ENCODE measurements at regions not wholly inside any gene's neighbourhood (a gene's known extent, or its start where the extent isn't known, plus 50 kb on each side); places are given as distances from the start of the nearest gene placed in this dataset.
A peak's percentile ranks its signal among the peaks of the same experiment; 100 is the strongest.

GRCh38 chr14:28603606-28604005 lies 163.0 kb upstream of the FOXG1 start:
- no peak for DNase-seq (ENCODE audit: low read depth)
- FAIRE-seq = no peak
- Histone ChIP-seq H3K36me3 (ENCODE audit: control insufficient read depth, insufficient read depth, low read length) (no peaks in the 10 kb centered on the region), H3K4me3 (ENCODE audit: low read depth, low read length) (no peak overlapping the region), H3K27me3 (ENCODE audit: control insufficient read depth, insufficient read depth, low read length) (no peaks in the 10 kb centered on the region)
- TF ChIP-seq CTCF (IDR thresholded peaks at IDR 0.05; ENCODE audit: insufficient read depth, low read length, severe bottlenecking) = no peak

GRCh38 chr14:28607661-28608060 lies 158.9 kb upstream of the FOXG1 start:
- FAIRE-seq (no peak), DNase-seq (ENCODE audit: low read depth) (no peak)
- Histone ChIP-seq H3K27me3 (ENCODE audit: control insufficient read depth, insufficient read depth, low read length) (no peaks in the 10 kb centered on the region), H3K36me3 (ENCODE audit: control insufficient read depth, insufficient read depth, low read length) (no peaks in the 10 kb centered on the region), H3K4me3 (ENCODE audit: low read depth, low read length) (no peak overlapping the region)
- TF ChIP-seq CTCF (IDR thresholded peaks at IDR 0.05; ENCODE audit: insufficient read depth, low read length, severe bottlenecking) = no peak

GRCh38 chr14:28608443-28608842 lies 158.1 kb upstream of the FOXG1 start:
- no peak for TF ChIP-seq CTCF (IDR thresholded peaks at IDR 0.05; ENCODE audit: insufficient read depth, low read length, severe bottlenecking)
- no peak for DNase-seq (ENCODE audit: low read depth)
- H3K27me3 ChIP-seq (ENCODE audit: control insufficient read depth, insufficient read depth, low read length) = no peaks in the 10 kb centered on the region
- H3K36me3 ChIP-seq (ENCODE audit: control insufficient read depth, insufficient read depth, low read length) = no peaks in the 10 kb centered on the region
- no peak for FAIRE-seq
- no peak overlapping the region for H3K4me3 ChIP-seq (ENCODE audit: low read depth, low read length)

GRCh38 chr14:28608851-28609828 lies 157.4 kb upstream of the FOXG1 start:
- Histone ChIP-seq H3K36me3 (ENCODE audit: control insufficient read depth, insufficient read depth, low read length) (no peaks in the 10 kb centered on the region), H3K4me3 (ENCODE audit: low read depth, low read length) (no peak overlapping the region), H3K27me3 (ENCODE audit: control insufficient read depth, insufficient read depth, low read length) (no peaks in the 10 kb centered on the region)
- peak; percentile 77 for TF ChIP-seq CTCF (IDR thresholded peaks at IDR 0.05; ENCODE audit: insufficient read depth, low read length, severe bottlenecking)
- FAIRE-seq (no peak), DNase-seq (ENCODE audit: low read depth) (peak; percentile 47)

GRCh38 chr14:28612414-28612813 lies 154.2 kb upstream of the FOXG1 start:
- TF ChIP-seq CTCF (IDR thresholded peaks at IDR 0.05; ENCODE audit: insufficient read depth, low read length, severe bottlenecking) = no peak
- FAIRE-seq = no peak

More at GRCh38 chr14:28612414-28612813, 154.2 kb upstream of the FOXG1 start:
- Histone ChIP-seq H3K27me3 (ENCODE audit: control insufficient read depth, insufficient read depth, low read length) (no peaks in the 10 kb centered on the region), H3K4me3 (ENCODE audit: low read depth, low read length) (no peak overlapping the region), H3K36me3 (ENCODE audit: control insufficient read depth, insufficient read depth, low read length) (no peaks in the 10 kb centered on the region)
- DNase-seq (ENCODE audit: low read depth) = no peak

Measured in bronchial epithelial cell (primary cell).